ENCODE measurements at regions not wholly inside any gene's neighbourhood (a gene's known extent, or its start where the extent isn't known, plus 50 kb on each side); places are given as distances from the start of the nearest gene placed in this dataset.

- TF ChIP-seq CTCF (IDR thresholded peaks at IDR 0.05) = no peak
- TF ChIP-seq EP300 (IDR thresholded peaks at IDR 0.05) = no peak
- TF ChIP-seq POLR2A (IDR thresholded peaks at IDR 0.05) = no peak
- no peak for TF ChIP-seq POLR2AphosphoS5 (IDR thresholded peaks at IDR 0.05)
Observed at GRCh38 chr1:239061770-239062169, 324.6 kb upstream of the CHRM3 start.

All from sigmoid colon (tissue), 4 donors.